Ishikawa (cell line): ENCODE measurements at regions not wholly inside any gene's neighbourhood (a gene's known extent, or its start where the extent isn't known, plus 50 kb on each side); places are given as distances from the start of the nearest gene placed in this dataset.

Experiments
- CEBPB ChIP-seq: IDR thresholded peaks from 2 replicates; pipeline ENCODE4 v1.6.1; 2012
- CREB1 ChIP-seq: IDR thresholded peaks from 2 replicates; pipeline ENCODE4 v1.6.1; 2012; ENCODE audit warnings: low read depth
- EGR1 ChIP-seq: IDR thresholded peaks from 2 replicates; pipeline ENCODE4 v1.6.1; 2012
- EP300 ChIP-seq: IDR thresholded peaks from 2 replicates; pipeline ENCODE4 v1.6.1; 2012; ENCODE audit warnings: borderline replicate concordance
- FOXM1 ChIP-seq: IDR thresholded peaks from 2 replicates; pipeline ENCODE4 v1.6.1; 2012; ENCODE audit warnings: low read depth, borderline replicate concordance
- MAX ChIP-seq: IDR thresholded peaks from 2 replicates; pipeline ENCODE4 v1.6.1; 2012
- NFIC ChIP-seq: IDR thresholded peaks from 2 replicates; pipeline ENCODE4 v1.6.1; 2012
- RAD21 ChIP-seq: IDR thresholded peaks from 2 replicates; pipeline ENCODE4 v1.6.1; 2012; ENCODE audit warnings: low read depth
- REST ChIP-seq: IDR thresholded peaks from 2 replicates; pipeline ENCODE4 v1.6.1; 2012; ENCODE audit warnings: low read depth, mild to moderate bottlenecking
- TAF1 ChIP-seq: IDR thresholded peaks from 2 replicates; pipeline ENCODE4 v1.6.1; 2012; ENCODE audit warnings: low read depth, mild to moderate bottlenecking
- TCF12 ChIP-seq: IDR thresholded peaks from 2 replicates; pipeline ENCODE4 v1.6.1; 2012; ENCODE audit warnings: low read depth
- TEAD4 ChIP-seq: IDR thresholded peaks from 2 replicates; pipeline ENCODE4 v1.6.1; 2012
- YY1 ChIP-seq: IDR thresholded peaks from 2 replicates; pipeline ENCODE4 v1.6.1; 2012; ENCODE audit warnings: low read depth
- ZBTB7A ChIP-seq: IDR thresholded peaks from 2 replicates; pipeline ENCODE4 v1.6.1; 2012; ENCODE audit warnings: low read depth
- TF ChIP-seq, protein P1 (sequence below): IDR thresholded peaks from 2 replicates; pipeline ENCODE4 v1.6.1; 2012

GRCh38 chr3:102200560-102200959 lies 234.3 kb upstream of the ZPLD1 start:
- no peak for TF ChIP-seq ZBTB7A

GRCh38 chr3:102205647-102206046 lies 229.2 kb upstream of the ZPLD1 start:
- TF ChIP-seq EGR1 (no peak), CREB1 (no peak)

DNA sequence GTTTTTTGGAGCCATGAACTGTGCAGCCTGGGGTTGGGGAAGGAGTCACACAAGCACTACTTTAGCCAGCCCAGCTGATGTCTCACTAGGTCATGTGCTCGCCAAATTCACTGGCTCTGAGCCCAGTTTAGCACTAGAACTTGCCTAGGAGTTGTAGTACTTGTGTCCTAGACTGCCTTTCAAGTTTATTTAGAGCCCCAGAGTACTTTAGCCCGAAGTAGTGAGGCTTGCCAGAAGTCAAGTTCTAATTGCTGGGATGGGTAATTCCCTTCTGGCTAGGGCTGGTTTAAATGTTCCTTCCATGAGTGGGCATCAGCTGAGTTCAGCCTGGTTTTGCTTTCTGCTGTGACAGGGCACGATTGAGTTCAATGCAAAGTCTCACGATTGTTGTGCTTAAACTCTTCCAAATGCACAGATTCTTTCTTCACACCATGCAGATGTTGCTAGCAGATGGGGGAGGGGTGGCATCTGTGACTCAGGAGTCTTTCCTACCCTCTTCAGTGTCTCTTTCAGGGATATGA lies 228.2 kb upstream of the ZPLD1 start:
- no peak for TF ChIP-seq NFIC
- no peak for TF ChIP-seq YY1
- TF ChIP-seq EGR1 = no peak
- no peak for TF ChIP-seq TCF12
- TF ChIP-seq ZBTB7A = no peak
- no peak for TF ChIP-seq MAX
- TF ChIP-seq CREB1 = no peak
- TF ChIP-seq, protein P1, sequence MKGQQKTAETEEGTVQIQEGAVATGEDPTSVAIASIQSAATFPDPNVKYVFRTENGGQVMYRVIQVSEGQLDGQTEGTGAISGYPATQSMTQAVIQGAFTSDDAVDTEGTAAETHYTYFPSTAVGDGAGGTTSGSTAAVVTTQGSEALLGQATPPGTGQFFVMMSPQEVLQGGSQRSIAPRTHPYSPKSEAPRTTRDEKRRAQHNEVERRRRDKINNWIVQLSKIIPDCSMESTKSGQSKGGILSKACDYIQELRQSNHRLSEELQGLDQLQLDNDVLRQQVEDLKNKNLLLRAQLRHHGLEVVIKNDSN = no peak
- TF ChIP-seq CEBPB = no peak
- no peak for TF ChIP-seq FOXM1
- no peak for TF ChIP-seq REST
- no peak for TF ChIP-seq TEAD4

DNA sequence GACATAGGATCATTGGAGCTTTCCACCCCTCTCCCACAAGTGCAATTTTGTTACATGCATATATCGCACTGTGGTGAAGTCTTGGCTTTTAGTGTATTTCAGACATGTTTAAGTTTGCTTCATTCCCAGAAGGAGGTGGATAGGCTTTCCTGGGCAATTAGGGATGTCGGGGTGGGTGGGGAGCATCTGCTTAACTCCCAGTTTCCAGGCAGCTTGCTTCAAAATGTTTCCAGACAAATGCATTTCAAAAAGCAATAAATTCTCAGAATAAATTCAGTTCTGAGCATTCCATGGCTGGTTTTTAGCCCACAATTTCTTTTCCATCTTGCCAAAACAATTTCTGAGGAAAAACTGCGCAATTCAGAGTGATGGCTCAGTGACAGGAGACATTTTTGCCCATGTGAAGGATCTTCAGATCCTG lies 227.7 kb upstream of the ZPLD1 start:
- no peak for TF ChIP-seq YY1
- TF ChIP-seq MAX = no peak
- TF ChIP-seq, protein P1 = no peak
- TF ChIP-seq EP300 = no peak

- TF ChIP-seq ZBTB7A = no peak
Observed at GRCh38 chr3:102215166-102215565, 219.6 kb upstream of the ZPLD1 start.

DNA sequence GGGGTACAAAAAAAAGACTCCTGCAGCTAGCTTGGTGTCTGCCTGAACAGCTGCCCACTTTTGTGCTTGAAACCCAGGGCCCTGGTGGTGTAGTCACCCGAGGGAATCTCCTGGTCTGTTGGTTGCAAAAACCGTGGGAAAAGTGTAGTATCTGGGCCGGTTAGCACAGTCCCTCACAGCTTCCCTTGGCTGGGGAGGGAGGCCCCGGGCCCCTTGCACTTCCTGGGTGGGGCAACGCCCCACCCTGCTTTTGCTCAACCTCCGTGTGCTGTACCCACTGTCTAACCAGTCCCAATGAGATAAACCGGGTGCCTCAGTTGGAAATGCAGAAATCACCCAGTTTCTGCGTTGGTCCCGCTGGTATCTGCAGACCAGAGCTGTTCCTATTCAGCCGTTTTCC lies 211.7 kb upstream of the ZPLD1 start:
- TF ChIP-seq TCF12 (no peak), EGR1 (no peak), MAX (no peak), FOXM1 (no peak), NFIC (no peak), RAD21 (no peak), YY1 (no peak), EP300 (no peak), TEAD4 (no peak), CEBPB (no peak), ZBTB7A (no peak), REST (no peak), TAF1 (no peak), CREB1 (no peak)
- TF ChIP-seq, protein P1 = no peak

GRCh38 chr3:102224171-102224570 lies 210.6 kb upstream of the ZPLD1 start:
- TF ChIP-seq, protein P1 = no peak
- no peak for TF ChIP-seq MAX
- TF ChIP-seq REST = no peak
- TF ChIP-seq TCF12 = no peak
- no peak for TF ChIP-seq CREB1
- TF ChIP-seq FOXM1 = no peak
- TF ChIP-seq TAF1 = no peak
- no peak for TF ChIP-seq YY1
- TF ChIP-seq ZBTB7A = no peak
- TF ChIP-seq EP300 = no peak
- no peak for TF ChIP-seq NFIC
